Amniotic stem cell (primary cell): ENCODE measurements at regions not wholly inside any gene's neighbourhood (a gene's known extent, or its start where the extent isn't known, plus 50 kb on each side); places are given as distances from the start of the nearest gene placed in this dataset.
A peak's percentile ranks its signal among the peaks of the same experiment; 100 is the strongest.

Source experiments
- DNase-seq: peaks from one replicate; lab custom pipeline; 2025; lab: John Stamatoyannopoulos, UW

GRCh38 chr15:38176155-38176554, 76.5 kb upstream of the SPRED1 start:
- DNase-seq, result peak; percentile 36

- no peak for DNase-seq
These were observed 75.9 kb upstream of the SPRED1 start for GRCh38 chr15:38176691-38177090.

GRCh38 chr15:38182900-38183299, 69.7 kb upstream of the SPRED1 start:
- no peak for DNase-seq

GRCh38 chr15:38186507-38186906, 66.1 kb upstream of the SPRED1 start:
- DNase-seq, result no peak

GRCh38 chr15:38187630-38188313, 64.9 kb upstream of the SPRED1 start:
- DNase-seq, result no peak

GRCh38 chr15:38189671-38190295, 62.9 kb upstream of the SPRED1 start:
- DNase-seq, result no peak

- no peak for DNase-seq
These were observed 62.1 kb upstream of the SPRED1 start for GRCh38 chr15:38190501-38190900.

GRCh38 chr15:38192496-38192895, 60.1 kb upstream of the SPRED1 start:
- no peak for DNase-seq

- DNase-seq, result no peak
These were observed 59.1 kb upstream of the SPRED1 start for GRCh38 chr15:38193496-38193895.

GRCh38 chr15:38195191-38195901, 57.3 kb upstream of the SPRED1 start:
- no peak for DNase-seq

GRCh38 chr15:38196076-38196475, 56.6 kb upstream of the SPRED1 start:
- DNase-seq, result no peak

GRCh38 chr15:38197553-38197952, 55.1 kb upstream of the SPRED1 start:
- DNase-seq, result no peak

- no peak for DNase-seq
These were observed 50.9 kb upstream of the SPRED1 start for GRCh38 chr15:38201714-38202113.

GRCh38 chr15:38202361-38202760, 50.3 kb upstream of the SPRED1 start:
- no peak for DNase-seq
